DMS53 treated with DMSO at 0.1 percent for 48 hours (cell line): ENCODE measurements at regions not wholly inside any gene's neighbourhood (a gene's known extent, or its start where the extent isn't known, plus 50 kb on each side); places are given as distances from the start of the nearest gene placed in this dataset.

Source experiments
- DNase-seq: peaks from one replicate; lab custom pipeline; 2025; ENCODE audit not compliant: unreplicated experiment; lab: John Stamatoyannopoulos, UW

- DNase-seq = no peak
Observed at GRCh38 chr1:244953901-244954300, 89.6 kb upstream of the HNRNPU start.

GRCh38 chr1:244952940-244953339, 88.6 kb upstream of the HNRNPU start:
- DNase-seq = peak; percentile 55

- DNase-seq = no peak
Observed at GRCh38 chr1:244952280-244952933, 88.1 kb upstream of the HNRNPU start.

GRCh38 chr1:244948416-244948815, 84.1 kb upstream of the HNRNPU start:
- DNase-seq = no peak

- DNase-seq = no peak
Observed at GRCh38 chr1:244945109-244945671, 80.8 kb upstream of the HNRNPU start.

GRCh38 chr1:244941121-244941520, 76.8 kb upstream of the HNRNPU start:
- no peak for DNase-seq

GRCh38 chr1:244937099-244937498, 72.8 kb upstream of the HNRNPU start:
- no peak for DNase-seq

- DNase-seq = no peak
Observed at GRCh38 chr1:244920911-244921761, 56.8 kb upstream of the HNRNPU start.

- no peak for DNase-seq
Observed at GRCh38 chr1:244919320-244920282, 55.3 kb upstream of the HNRNPU start.

GRCh38 chr1:244918421-244919319, 54.3 kb upstream of the HNRNPU start:
- DNase-seq = peak; percentile 29

GRCh38 chr1:244917073-244917670, 52.8 kb upstream of the HNRNPU start:
- DNase-seq = no peak

- DNase-seq = no peak
Observed at GRCh38 chr1:244915736-244916135, 51.4 kb upstream of the HNRNPU start.

- no peak for DNase-seq
Observed at GRCh38 chr1:244914761-244915160, 50.4 kb upstream of the HNRNPU start.
